Vagina (tissue), 2 donors: ENCODE measurements at regions not wholly inside any gene's neighbourhood (a gene's known extent, or its start where the extent isn't known, plus 50 kb on each side); places are given as distances from the start of the nearest gene placed in this dataset.

Experiments used
- DNase-seq, 2 donors: peaks; one replicate each; pipeline ENCODE4 v3.0.0-alpha.2; 2017; ENCODE audit errors: extremely low spot score in 2 of 2
- H3K27ac ChIP-seq: fragments of 200-600 bp; sonication (generic); one replicate; pipeline ENCODE4 v1.5.1; 2019
- H3K27me3 ChIP-seq: fragments of 200-600 bp; sonication (generic); one replicate; pipeline ENCODE4 v1.5.1; 2019
- H3K36me3 ChIP-seq, 2 donors: fragments of 200-600 bp; sonication (generic); one replicate each; pipeline ENCODE4 v1.5.1; 2017 to 2019
- H3K4me1 ChIP-seq: fragments of 200-600 bp; sonication (generic); one replicate; pipeline ENCODE4 v1.5.1; 2019
- H3K4me3 ChIP-seq, 2 donors: fragments of 200-600 bp; sonication (generic); 1 replicate in 1 of 2; 2 replicates in 1 of 2; pipeline ENCODE4 v1.5.1; 2016 to 2019
- H3K9me3 ChIP-seq: fragments of 200-600 bp; sonication (generic); one replicate; pipeline ENCODE4 v1.5.1; 2019
- POLR2A ChIP-seq, 2 donors: fragments of 450-650 bp; IDR thresholded peaks; one replicate each; pipeline ENCODE4 v1.6.1; 2017; ENCODE audit warnings: antibody characterized with exemption in 2 of 2, mild to moderate bottlenecking in 2 of 2, moderate library complexity in 2 of 2
- POLR2AphosphoS5 ChIP-seq, 2 donors: sonication (generic); formaldehyde crosslinking; IDR thresholded peaks; one replicate each; pipeline ENCODE4 v1.9.0; 2017; ENCODE audit warnings: antibody characterized with exemption in 2 of 2, mild to moderate bottlenecking in 2 of 2, low read depth in 1 of 2; ENCODE audit not compliant: insufficient read depth in 1 of 2
- intact Hi-C: fragments of 100-400 bp; cut with DNase I; formaldehyde crosslinking; loops from one replicate; pipeline ENCODE4 v1.15.1; 2023
- TF ChIP-seq, protein P1 (sequence below), 3 experiments: fragments of 450-650 bp in 2 of 3; fragments of 200-600 bp in 1 of 3; sonication (generic) in 1 of 3; IDR thresholded peaks; one replicate each; pipeline ENCODE4 v1.5.1; 2017 to 2019; ENCODE audit warnings: antibody characterized with exemption in 3 of 3, mild to moderate bottlenecking in 2 of 3, moderate library complexity in 2 of 3

GRCh38 chr10:64076322-64076940, 555.2 kb downstream of the REEP3 start:
- no peak overlapping the region for H3K4me3 ChIP-seq
- no peaks in the 10 kb centered on the region for H3K36me3 ChIP-seq
- H3K27me3 ChIP-seq, result no peaks in the 10 kb centered on the region
- H3K4me1 ChIP-seq, result no peaks in the 10 kb centered on the region
- no peak for DNase-seq
- H3K9me3 ChIP-seq, result no peaks in the 10 kb centered on the region
- no peak overlapping the region for H3K27ac ChIP-seq
- TF ChIP-seq, protein P1, sequence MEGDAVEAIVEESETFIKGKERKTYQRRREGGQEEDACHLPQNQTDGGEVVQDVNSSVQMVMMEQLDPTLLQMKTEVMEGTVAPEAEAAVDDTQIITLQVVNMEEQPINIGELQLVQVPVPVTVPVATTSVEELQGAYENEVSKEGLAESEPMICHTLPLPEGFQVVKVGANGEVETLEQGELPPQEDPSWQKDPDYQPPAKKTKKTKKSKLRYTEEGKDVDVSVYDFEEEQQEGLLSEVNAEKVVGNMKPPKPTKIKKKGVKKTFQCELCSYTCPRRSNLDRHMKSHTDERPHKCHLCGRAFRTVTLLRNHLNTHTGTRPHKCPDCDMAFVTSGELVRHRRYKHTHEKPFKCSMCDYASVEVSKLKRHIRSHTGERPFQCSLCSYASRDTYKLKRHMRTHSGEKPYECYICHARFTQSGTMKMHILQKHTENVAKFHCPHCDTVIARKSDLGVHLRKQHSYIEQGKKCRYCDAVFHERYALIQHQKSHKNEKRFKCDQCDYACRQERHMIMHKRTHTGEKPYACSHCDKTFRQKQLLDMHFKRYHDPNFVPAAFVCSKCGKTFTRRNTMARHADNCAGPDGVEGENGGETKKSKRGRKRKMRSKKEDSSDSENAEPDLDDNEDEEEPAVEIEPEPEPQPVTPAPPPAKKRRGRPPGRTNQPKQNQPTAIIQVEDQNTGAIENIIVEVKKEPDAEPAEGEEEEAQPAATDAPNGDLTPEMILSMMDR (IDR thresholded peaks at IDR 0.05), result no peak
- no peak for TF ChIP-seq POLR2A (IDR thresholded peaks at IDR 0.05)
- intact Hi-C loops, result no loop called here

DNA sequence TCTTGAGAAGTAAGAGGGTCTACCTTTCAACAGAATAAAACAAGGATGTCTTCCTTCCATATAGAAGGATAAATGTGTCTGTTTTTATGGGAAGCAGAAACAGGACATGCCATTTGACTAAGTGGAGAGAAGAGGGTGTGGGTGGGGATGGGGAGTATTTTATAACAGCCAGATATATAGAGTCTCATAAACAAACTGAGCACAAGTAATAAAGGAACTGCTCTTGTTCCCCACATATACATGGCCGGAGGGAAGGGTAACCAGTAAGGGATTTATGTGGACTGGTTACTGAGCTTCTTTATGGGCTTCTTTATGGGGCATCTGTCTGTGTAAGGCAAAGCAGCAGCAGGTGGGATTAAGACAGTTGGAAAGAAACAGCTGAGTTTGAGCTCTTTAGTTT, 558.1 kb downstream of the REEP3 start:
- intact Hi-C loops, result no loop called here
- Histone ChIP-seq H3K27ac (no peak overlapping the region), H3K36me3 (no peaks in the 10 kb centered on the region)

DNA sequence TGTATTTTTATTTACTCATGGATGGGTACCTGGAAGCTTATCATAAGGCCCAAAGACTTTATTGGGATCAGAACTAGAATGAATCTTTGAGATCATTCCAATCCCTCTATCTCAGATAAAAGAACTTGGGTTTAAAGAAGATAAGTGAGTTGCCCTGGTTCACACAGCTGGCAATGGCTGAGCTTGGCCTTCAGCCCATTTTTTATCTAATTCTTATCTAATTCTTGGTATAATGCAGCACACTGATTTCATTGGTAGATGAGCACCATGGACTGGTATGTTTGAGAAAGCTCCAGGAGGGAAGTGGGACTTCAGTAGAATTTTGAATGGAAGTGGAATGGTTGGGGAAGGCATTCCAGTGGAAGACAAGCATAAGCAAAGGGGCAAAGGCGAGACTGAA, 558.9 kb downstream of the REEP3 start:
- intact Hi-C loops, result no loop called here
- Histone ChIP-seq H3K36me3 (no peaks in the 10 kb centered on the region), H3K9me3 (no peaks in the 10 kb centered on the region), H3K4me3 (no peak overlapping the region), H3K4me1 (no peaks in the 10 kb centered on the region), H3K27me3 (no peaks in the 10 kb centered on the region), H3K27ac (no peak overlapping the region)
- TF ChIP-seq, protein P1 (IDR thresholded peaks at IDR 0.05), result no peak
- TF ChIP-seq POLR2AphosphoS5 (IDR thresholded peaks at IDR 0.05; ENCODE audit: insufficient read depth in 1 of 2, low read depth in 1 of 2) (no peak), POLR2A (IDR thresholded peaks at IDR 0.05) (no peak)
- DNase-seq, result no peak

More for the DNA sequence above, 558.1 kb downstream of the REEP3 start:
- Histone ChIP-seq H3K27me3 (no peaks in the 10 kb centered on the region), H3K4me1 (no peaks in the 10 kb centered on the region), H3K4me3 (no peak overlapping the region), H3K9me3 (no peaks in the 10 kb centered on the region)
- TF ChIP-seq POLR2AphosphoS5 (IDR thresholded peaks at IDR 0.05; ENCODE audit: insufficient read depth in 1 of 2, low read depth in 1 of 2) (no peak), POLR2A (IDR thresholded peaks at IDR 0.05) (no peak)
- TF ChIP-seq, protein P1 (IDR thresholded peaks at IDR 0.05), result no peak
- DNase-seq, result no peak

- H3K27ac ChIP-seq, result no peak overlapping the region
- H3K27me3 ChIP-seq, result no peaks in the 10 kb centered on the region
- H3K9me3 ChIP-seq, result no peaks in the 10 kb centered on the region
- H3K36me3 ChIP-seq, result no peaks in the 10 kb centered on the region
- no peak overlapping the region for H3K4me3 ChIP-seq
- no peaks in the 10 kb centered on the region for H3K4me1 ChIP-seq
- TF ChIP-seq, protein P1 (IDR thresholded peaks at IDR 0.05), result no peak
- TF ChIP-seq POLR2A (IDR thresholded peaks at IDR 0.05) (no peak), POLR2AphosphoS5 (IDR thresholded peaks at IDR 0.05; ENCODE audit: insufficient read depth in 1 of 2, low read depth in 1 of 2) (no peak)
- intact Hi-C loops, result no loop called here
- DNase-seq, result no peak
Observed at GRCh38 chr10:64081947-64082482, 560.8 kb downstream of the REEP3 start.

- Histone ChIP-seq H3K27ac (no peak overlapping the region), H3K4me1 (no peaks in the 10 kb centered on the region), H3K36me3 (no peaks in the 10 kb centered on the region), H3K27me3 (no peaks in the 10 kb centered on the region), H3K4me3 (no peak overlapping the region), H3K9me3 (no peaks in the 10 kb centered on the region)
- no peak for DNase-seq
- intact Hi-C loops, result no loop called here
- TF ChIP-seq POLR2AphosphoS5 (IDR thresholded peaks at IDR 0.05; ENCODE audit: insufficient read depth in 1 of 2, low read depth in 1 of 2), result no peak
- TF ChIP-seq, protein P1 (IDR thresholded peaks at IDR 0.05), result no peak
Observed at GRCh38 chr10:64086083-64086767, 565.0 kb downstream of the REEP3 start.
